HG02588 (cell line): ENCODE measurements at regions not wholly inside any gene's neighbourhood (a gene's known extent, or its start where the extent isn't known, plus 50 kb on each side); places are given as distances from the start of the nearest gene placed in this dataset.

Experiments used
- ATAC-seq: cut with Tn5 transposase; IDR thresholded peaks from one replicate; pipeline ENCODE4 v1.9.1; 2021; ENCODE audit warnings: mild to moderate bottlenecking, moderate library complexity; ENCODE audit not compliant: unreplicated experiment

- no peak for ATAC-seq
Observed at GRCh38 chr1:80413969-80414368, 1386.8 kb upstream of the ADGRL2 start.

DNA sequence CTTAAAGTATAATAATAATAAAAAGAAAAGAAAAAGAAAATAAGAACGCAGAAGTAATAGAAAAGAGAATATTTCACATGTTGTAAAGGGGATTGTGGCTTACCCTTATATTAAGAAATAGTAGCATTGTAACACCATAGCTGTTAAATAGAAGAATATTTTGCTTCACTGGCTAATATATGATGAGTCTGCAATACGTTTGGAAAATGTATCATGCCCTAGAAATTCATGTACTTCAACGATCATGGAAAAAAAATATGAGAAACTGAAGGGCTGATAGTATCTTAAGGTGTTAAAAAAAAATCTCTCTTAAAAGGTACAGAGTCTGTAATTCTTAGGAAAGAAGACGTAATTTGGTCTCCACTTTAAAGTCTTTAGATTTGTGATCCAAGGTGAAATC, 1390.5 kb upstream of the ADGRL2 start:
- ATAC-seq: no peak

- no peak for ATAC-seq
Observed at GRCh38 chr1:80403471-80403893, 1397.0 kb upstream of the ADGRL4 start.

- no peak for ATAC-seq
Observed at GRCh38 chr1:80402625-80403024, 1396.1 kb upstream of the ADGRL4 start.

DNA sequence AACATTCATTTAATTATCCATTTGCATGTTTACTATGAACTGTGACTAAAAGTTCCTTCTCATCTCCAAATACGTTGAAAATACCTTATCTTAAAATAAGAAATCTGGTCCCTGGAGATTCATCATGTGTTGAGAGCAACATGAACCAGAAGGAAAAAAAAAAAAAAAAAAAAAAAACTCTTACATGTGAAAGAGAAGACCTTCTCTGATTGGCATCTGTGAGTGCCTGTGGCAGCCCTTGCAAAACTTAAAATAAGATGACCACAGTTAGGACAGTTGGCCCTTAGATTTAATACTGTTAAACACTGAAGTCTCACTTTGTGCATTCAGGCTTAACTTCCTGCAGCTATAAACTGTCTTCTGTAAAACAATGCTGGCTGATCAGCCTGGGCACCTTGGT, 1395.2 kb upstream of the ADGRL4 start:
- ATAC-seq: no peak

GRCh38 chr1:80392529-80392928, 1386.0 kb upstream of the ADGRL4 start:
- no peak for ATAC-seq

DNA sequence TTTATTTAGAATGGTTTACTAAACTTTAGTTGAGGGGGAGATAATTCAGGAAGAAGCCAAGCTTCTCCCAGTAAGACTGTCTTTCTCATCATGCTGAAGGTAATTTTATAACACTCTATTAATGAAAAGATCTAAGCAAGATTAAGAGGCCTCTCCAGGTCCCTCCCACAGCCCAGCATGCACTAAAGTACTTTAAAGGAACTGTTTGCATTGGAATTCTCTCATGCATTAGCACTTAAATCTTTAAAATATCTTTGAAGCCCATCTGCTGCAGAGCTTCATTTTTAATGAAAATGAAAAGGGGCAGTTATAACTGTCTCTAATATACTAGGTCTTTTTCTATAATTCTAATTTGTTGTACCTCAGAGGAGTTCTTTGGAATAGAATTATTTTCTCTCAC, 1379.1 kb upstream of the ADGRL4 start:
- no peak for ATAC-seq

DNA sequence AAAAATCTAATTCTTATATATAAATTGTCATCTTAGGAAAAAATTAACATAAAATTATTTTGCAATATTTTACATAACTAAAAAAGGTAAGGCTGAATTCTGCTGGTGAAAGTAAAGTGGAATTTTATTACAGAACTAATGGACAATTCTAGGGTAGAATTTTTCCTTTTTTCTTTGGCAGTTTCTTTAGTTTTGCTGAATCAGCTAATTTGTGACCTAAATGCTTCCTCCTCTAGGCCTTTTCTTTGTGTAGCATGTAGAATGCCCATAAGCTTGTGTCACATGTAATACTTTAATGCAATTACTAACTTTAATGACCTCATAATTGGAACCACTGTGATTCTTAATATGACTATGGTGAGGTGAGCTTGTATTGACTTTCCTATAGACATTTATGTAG, 1378.4 kb upstream of the ADGRL4 start:
- no peak for ATAC-seq

DNA sequence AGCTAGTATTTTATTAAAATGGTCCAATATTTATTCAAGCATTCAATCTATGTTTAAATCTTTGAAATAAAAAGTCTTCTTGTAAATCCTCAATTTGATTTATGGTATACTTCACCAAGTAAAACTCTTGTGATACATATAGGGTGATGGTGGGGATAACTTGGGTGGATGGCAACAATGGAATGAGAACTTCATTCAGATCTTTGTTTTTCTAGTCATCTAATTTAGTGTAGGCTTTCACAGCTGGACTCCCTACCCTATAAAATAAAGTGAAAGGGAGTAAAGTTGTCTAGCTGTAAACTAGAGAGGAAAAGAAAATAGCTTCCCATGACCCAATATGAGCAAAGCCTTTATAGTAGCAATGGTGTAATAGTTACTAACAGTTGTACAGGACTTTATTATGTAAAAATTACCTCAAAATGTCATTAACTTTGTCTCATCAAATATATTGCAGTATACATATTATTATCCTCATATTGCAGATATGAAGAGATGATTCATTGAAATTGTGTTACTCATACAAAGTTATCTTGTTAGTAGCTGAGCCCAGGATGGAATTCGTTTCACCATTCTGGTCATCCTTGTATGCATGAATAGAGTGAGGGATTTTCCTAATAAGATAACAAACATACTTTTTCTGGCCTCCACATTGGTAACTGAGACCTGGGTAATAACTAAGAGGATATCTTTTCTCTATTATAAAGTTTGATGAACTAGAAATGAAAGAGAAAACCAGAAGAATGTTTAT, 1377.7 kb upstream of the ADGRL4 start:
- ATAC-seq: no peak

GRCh38 chr1:80375662-80376061, 1369.1 kb upstream of the ADGRL4 start:
- ATAC-seq: no peak

DNA sequence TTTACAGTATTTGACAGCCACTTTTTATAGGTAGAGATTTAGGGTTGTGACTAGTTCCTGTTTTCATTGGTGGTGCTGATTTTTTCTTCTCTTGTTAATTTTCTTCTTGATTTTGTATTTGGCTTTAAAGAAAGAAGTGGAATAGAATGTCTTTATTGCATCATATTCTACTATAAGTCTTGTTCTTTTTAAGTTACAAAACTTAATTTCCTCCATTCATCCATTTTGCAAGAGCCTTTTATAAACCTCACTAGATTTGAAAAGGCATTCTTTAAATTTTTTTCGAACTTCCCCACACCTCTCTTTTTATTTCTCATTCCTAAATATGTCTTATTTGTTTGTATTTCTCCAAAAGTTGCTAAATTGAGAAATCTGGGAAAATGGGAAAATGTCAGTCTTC, 1368.6 kb upstream of the ADGRL4 start:
- ATAC-seq: no peak

DNA sequence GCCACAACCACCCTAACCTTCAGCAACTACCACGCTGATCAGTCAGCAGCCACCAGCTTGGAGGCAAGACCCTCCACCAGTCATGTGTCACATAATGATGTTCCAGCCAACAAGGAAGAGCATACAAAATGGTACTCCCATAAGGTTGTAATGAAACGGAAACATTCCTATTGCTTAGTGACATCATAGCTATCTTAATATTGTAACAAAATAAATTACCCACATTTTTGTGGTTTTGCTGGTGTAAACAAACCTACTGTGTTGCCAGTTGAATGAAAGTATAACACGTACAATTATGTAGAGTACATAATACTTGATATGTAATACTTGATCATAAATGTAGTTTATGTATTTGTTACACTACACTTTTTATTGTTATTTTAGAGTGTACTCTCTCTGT, 1363.2 kb upstream of the ADGRL4 start:
- ATAC-seq: no peak

DNA sequence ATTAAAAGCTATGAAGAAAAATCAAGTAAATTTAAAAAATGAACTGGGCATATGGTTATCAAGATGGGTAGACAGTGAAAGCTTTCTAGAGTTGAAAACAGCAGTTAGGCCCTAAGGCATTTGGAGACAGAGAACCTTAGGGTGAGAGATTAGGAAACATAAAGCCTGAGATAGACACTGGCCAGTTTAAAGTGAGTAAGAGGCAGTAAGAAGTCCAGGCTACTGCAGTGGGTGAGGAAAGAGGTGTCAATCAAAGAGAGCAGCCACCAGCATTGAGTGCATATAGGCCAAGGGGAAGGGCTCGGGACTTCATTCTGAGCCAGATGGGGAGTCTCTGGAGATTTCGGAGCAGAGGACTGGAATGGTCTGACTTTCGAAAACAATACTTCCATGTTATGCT, 1360.5 kb upstream of the ADGRL4 start:
- no peak for ATAC-seq

DNA sequence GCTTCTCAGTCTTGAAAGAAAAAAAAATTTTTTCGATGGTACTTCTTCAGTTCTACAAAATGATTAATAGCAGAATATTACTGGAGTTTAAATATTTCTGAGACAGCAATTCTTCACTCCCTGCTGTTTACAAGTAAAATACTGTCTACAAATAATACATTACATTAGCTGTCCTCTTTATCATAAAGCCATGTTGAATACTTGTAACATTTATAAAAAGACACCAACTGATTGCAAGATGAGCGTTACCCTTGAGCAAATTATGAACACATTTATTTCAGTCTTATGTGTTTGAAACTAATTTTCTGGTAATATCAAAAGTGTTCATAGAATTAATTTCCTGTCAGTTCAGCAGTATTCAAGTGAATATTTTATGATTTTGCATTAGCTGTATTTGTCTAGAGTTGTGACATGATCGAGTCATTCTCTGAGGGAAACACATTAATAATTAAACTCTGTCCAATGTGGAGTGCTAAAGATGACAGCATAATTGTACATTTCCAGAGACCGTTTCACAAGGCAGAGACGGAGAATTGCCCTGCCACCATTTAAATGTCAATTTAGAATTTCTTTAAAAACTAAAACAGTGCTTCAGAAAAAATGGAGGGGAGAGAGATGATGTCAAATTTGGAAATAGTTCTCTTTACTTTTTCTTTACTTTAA, 1359.0 kb upstream of the ADGRL4 start:
- ATAC-seq: no peak

GRCh38 chr1:80363689-80364475, 1357.4 kb upstream of the ADGRL4 start:
- ATAC-seq: no peak

DNA sequence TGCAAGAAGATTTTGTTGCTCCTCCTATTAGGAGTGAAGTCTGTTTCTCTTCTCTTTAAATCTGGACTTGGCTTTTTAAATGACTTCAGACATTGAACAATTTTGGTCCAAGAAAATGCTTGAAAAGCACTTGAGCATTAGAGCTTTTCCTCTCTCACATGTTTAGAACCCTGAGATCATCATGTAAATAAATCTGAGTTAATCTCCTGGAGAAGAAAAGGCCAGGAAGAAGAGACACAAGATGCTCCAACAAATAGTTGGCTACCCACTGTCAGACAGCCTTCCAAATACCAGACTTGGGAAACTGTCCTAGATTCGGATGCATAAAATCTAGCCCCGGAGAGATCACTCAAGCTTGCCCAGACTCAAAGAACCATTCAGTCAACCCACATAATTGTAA, 1353.1 kb upstream of the ADGRL4 start:
- ATAC-seq: no peak

DNA sequence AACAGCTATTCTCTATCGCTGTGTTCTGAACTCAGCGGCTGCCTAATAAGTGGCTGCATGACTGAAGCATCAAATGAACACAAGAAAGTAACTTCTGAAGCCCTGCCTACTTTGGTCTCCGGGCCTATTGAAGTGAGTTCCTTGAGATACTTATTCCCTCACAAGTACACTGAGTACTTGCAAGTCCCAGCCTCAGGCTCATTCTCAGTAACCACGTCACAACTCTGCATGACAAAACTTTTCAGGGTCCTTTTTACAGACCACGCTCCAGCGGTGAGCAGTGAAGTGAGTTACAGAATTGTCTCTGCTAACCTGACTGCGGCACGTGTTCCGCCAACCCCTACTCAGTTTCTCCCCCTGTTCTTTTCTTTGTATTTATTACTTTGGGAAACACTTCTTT, 1342.7 kb upstream of the ADGRL4 start:
- ATAC-seq: no peak

GRCh38 chr1:80341021-80341420, 1334.5 kb upstream of the ADGRL4 start:
- ATAC-seq: no peak

GRCh38 chr1:80318108-80318507, 1311.6 kb upstream of the ADGRL4 start:
- no peak for ATAC-seq

DNA sequence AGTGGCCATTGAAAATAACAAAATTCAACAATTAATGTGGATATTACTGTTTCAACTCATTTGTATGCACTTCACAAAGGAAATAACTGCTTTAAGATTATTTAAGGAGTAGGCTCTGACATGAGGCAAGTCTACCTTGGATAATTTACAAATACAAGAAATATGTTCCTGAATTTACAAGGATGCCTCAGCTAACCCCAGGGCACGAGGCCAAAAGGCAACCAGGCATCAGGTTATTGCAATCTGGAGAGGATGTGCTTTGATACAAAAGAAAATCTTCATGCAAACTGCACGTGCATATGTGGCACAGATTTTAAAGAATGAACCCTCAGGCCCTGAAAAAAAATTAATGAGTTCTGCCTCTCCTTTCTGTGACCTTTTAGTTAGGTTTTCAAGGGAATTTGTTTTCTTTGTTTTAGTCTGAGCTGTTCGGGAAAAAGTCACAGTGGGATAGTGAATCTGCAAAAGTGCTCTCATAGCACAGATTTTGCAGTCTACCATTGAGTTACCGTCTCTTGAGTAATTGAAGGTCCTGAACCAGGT, 1304.2 kb upstream of the ADGRL4 start:
- no peak for ATAC-seq

DNA sequence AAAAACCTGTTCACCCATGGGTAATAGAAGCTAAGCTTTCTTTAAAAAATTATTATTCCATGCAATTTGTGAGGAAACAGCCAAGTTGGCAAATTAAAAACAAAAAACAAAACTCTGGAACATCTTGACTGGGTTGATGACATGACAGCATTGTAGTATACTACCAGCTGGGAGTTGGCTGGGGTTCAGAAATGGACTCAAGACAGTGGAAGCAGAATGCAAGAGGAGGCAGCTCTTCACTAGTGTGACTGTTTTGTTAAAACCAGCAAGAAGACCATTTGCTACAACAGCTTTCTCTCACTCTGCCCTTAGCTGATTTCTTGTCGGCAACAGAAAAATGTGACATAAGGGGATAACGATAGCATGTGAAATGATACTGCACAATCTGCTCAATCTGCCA, 1298.9 kb upstream of the ADGRL4 start:
- ATAC-seq: no peak

- ATAC-seq: no peak
Observed at GRCh38 chr1:80293818-80294217, 1287.3 kb upstream of the ADGRL4 start.
